ENCODE measurements at regions not wholly inside any gene's neighbourhood (a gene's known extent, or its start where the extent isn't known, plus 50 kb on each side); places are given as distances from the start of the nearest gene placed in this dataset.

DNA sequence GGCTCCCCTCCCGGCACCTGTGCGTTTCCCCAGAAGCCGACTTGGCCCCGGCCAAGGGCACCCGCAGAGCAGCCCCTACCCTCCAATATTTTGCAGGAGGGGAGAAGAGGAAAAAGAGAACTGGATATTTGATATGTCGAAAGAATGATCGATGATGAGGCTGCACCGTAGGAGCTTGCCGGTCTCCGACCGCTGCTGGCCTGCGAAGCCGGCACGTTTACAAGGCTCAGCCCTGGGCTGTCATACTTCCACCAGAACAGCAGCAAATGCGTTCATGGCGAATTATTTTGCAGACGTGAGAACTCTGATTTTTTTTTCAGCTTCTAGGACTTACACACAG is 296.7 kb downstream of the TFAP2C start:
- CTCF ChIA-PET, result interaction anchor here (0.6 to 1.0 kb wide), 2 partner anchors 31 to 143 kb away, joined by 3 to 4 read pairs; no protein-coding TSS in a partner anchor
- H3K4me3 ChIP-seq (ENCODE audit: low read depth, low read length), result no peak overlapping the region
- TF ChIP-seq CTCF (IDR thresholded peaks at IDR 0.05; ENCODE audit: insufficient read depth, low read depth, low read length), result no peak
- POLR2A ChIA-PET, result no interaction called here
- no peak for DNase-seq (ENCODE audit: low read depth)
- peaks cover 13% of the 10 kb centered on the region for H3K27me3 ChIP-seq (ENCODE audit: control insufficient read depth, insufficient read depth, low read length)
- H3K36me3 ChIP-seq (ENCODE audit: control insufficient read depth, insufficient read depth, low read length), result no peaks in the 10 kb centered on the region

DNA sequence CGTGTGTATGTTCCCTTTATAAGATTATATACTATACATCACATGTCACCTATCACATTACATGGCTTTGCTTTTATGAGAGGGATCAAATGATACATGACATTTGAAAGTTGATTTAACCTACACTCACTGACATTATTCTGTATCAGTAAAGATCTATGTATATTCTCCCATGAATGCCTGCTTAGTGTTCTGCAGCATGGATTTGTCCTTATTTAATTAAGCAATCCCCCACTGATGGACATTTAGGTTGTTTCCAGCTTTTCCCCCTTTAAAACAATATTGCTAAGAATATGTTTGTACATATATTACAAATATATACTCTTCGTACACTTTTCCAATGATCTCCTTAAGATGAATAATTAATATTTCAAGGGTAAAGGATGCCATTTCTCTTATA is 297.4 kb downstream of the TFAP2C start:
- Histone ChIP-seq H3K36me3 (ENCODE audit: control insufficient read depth, insufficient read depth, low read length) (no peaks in the 10 kb centered on the region), H3K4me3 (ENCODE audit: low read depth, low read length) (no peak overlapping the region), H3K27me3 (ENCODE audit: control insufficient read depth, insufficient read depth, low read length) (peaks cover 13% of the 10 kb centered on the region)
- DNase-seq (ENCODE audit: low read depth), result no peak
- POLR2A ChIA-PET, result no interaction called here
- CTCF ChIA-PET, result interaction anchor here (0.6 to 1.0 kb wide), 2 partner anchors 32 to 144 kb away, joined by 3 to 4 read pairs; no protein-coding TSS in a partner anchor
- no peak for TF ChIP-seq CTCF (IDR thresholded peaks at IDR 0.05; ENCODE audit: insufficient read depth, low read depth, low read length)

- peaks cover 13% of the 10 kb centered on the region for H3K27me3 ChIP-seq (ENCODE audit: control insufficient read depth, insufficient read depth, low read length)
- POLR2A ChIA-PET, result no interaction called here
- no peaks in the 10 kb centered on the region for H3K36me3 ChIP-seq (ENCODE audit: control insufficient read depth, insufficient read depth, low read length)
- TF ChIP-seq CTCF (IDR thresholded peaks at IDR 0.05; ENCODE audit: insufficient read depth, low read depth, low read length), result no peak
- CTCF ChIA-PET, result no interaction called here
- no peak for DNase-seq (ENCODE audit: low read depth)
- no peak overlapping the region for H3K4me3 ChIP-seq (ENCODE audit: low read depth, low read length)
Observed at GRCh38 chr20:56927127-56927526, 298.0 kb downstream of the TFAP2C start.

- no peaks in the 10 kb centered on the region for H3K36me3 ChIP-seq (ENCODE audit: control insufficient read depth, insufficient read depth, low read length)
- H3K27me3 ChIP-seq (ENCODE audit: control insufficient read depth, insufficient read depth, low read length), result peaks cover 13% of the 10 kb centered on the region
Observed at GRCh38 chr20:56928007-56928406, 298.9 kb downstream of the TFAP2C start.

DNA sequence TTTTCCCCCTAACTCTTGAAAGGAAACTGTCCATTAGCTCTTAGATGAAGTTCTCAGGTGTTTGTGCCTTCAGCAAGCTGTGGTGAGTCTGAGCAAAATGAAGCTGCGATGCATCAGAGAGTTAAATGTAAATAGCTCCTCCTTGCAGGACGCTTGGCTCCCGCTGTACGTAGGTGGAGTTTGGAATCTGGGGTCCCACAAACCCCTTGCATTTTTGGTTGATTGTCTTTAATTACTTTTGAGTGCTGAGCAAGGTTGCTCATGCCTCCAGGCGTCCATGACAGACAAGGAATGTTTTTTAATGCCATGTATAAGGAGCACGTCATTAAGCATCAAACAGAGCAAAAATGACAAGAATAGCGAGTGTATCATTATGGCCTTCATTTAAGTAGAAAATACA is 300.5 kb downstream of the TFAP2C start:
- ChIA-PET POLR2A (no interaction called here), CTCF (no interaction called here)
- H3K36me3 ChIP-seq (ENCODE audit: control insufficient read depth, insufficient read depth, low read length), result no peaks in the 10 kb centered on the region
- H3K4me3 ChIP-seq (ENCODE audit: low read depth, low read length), result no peak overlapping the region
- peaks cover 10% of the 10 kb centered on the region for H3K27me3 ChIP-seq (ENCODE audit: control insufficient read depth, insufficient read depth, low read length)
- no peak for DNase-seq (ENCODE audit: low read depth)
- no peak for TF ChIP-seq CTCF (IDR thresholded peaks at IDR 0.05; ENCODE audit: insufficient read depth, low read depth, low read length)

More at GRCh38 chr20:56928007-56928406, 298.9 kb downstream of the TFAP2C start:
- no peak for DNase-seq (ENCODE audit: low read depth)
- H3K4me3 ChIP-seq (ENCODE audit: low read depth, low read length), result no peak overlapping the region
- TF ChIP-seq CTCF (IDR thresholded peaks at IDR 0.05; ENCODE audit: insufficient read depth, low read depth, low read length), result no peak
- CTCF ChIA-PET, result no interaction called here
- POLR2A ChIA-PET, result no interaction called here
